Urinary bladder (tissue), 4 donors: ENCODE measurements at regions not wholly inside any gene's neighbourhood (a gene's known extent, or its start where the extent isn't known, plus 50 kb on each side); places are given as distances from the start of the nearest gene placed in this dataset. TPM values are rescaled to one million over a fixed set of nuclear protein-coding genes. Genes with fewer than 3 reads are reported as not detected.

Source experiments
- DNase-seq: peaks from one replicate; pipeline ENCODE4 v3.0.0-alpha.2; 2015; ENCODE audit errors: extremely low spot score
- H3K27ac ChIP-seq: one replicate; pipeline ENCODE4 v1.5.1; 2013; ENCODE audit warnings: low read depth, mild to moderate bottlenecking, moderate library complexity
- H3K36me3 ChIP-seq: one replicate; pipeline ENCODE4 v1.6.1; 2013; ENCODE audit warnings: mild to moderate bottlenecking, moderate library complexity; ENCODE audit not compliant: insufficient read depth
- H3K4me1 ChIP-seq: one replicate; pipeline ENCODE4 v1.6.1; 2013; ENCODE audit warnings: mild to moderate bottlenecking, moderate library complexity; ENCODE audit not compliant: insufficient read depth
- H3K4me3 ChIP-seq: one replicate; pipeline ENCODE4 v1.5.1; 2013; ENCODE audit warnings: low read depth, low read length
- WGBS: extraction: QIAGEN DNeasy Blood & Tissue Kit; methylation state at CpG from one replicate; pipeline ENCODE4 v1.1.7; 2013; 5-methylcytosine and 5-hydroxymethylcytosine counted together
- small RNA-seq: library from RNA; depleted of rRNA; stranded (forward); fragments of <200 nt; gene quantifications from one replicate; pipeline ENCODE3, GENCODE V24; 2014
- donor health status: healthy with polysubstance abuse.
- donor health status: healthy.

DNA sequence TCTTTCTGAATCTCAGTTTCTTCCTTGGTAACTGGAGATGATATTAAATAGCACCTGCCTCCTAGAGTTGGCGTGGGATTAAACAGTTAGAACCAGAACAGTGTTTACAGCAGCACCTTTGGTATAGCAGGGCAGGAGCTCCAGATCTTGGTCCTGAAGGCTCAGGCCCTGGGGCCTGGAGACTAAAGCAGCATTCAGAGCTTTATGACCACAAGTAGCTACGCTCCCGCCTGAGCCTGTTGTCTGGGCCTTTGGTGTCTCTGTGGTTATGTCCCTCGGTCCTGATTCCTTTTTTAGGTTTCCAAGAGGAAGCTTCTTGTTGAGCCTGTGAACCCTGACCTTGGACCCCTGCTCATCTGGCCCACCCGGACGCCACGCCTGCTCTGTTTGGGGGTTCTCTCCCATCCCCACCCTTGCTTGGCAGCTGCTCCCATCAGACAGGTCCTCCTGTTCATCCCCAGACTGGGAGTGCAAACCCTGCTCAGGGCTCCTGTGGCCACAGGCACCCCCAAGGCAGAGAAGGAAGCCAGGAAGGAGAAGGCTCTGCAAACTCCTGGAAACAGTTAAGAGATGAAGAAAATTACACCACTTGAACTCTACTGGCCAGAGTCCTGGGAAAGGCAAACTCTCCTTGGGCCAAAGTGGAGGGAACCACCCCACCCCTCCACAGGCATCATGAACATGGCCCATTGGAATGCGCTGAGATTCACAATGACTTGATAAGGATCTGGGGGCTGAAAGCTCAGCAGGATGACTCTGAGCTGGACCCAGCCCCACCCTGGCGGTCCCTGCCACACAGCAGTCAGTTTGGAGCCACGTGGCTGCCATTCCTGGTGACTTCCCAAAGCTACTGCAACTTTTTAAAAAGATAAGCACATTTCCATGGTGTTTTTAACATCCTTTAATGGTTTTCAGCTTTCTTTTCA is 50.1 kb upstream of the TMEM72 start:
- Histone ChIP-seq H3K27ac (no peak overlapping the region), H3K4me3 (no peak overlapping the region), H3K4me1 (no peaks in the 10 kb centered on the region), H3K36me3 (no peaks in the 10 kb centered on the region)
- DNase-seq: no peak
- WGBS: 79% methylated on average over 10 of the region's 10 CpGs

Small RNAs in the stretch of these regions (small RNA-seq; reads per million reads assigned to genes)
- not detected for gene AL356157.2
